HT-29 (cell line): ENCODE measurements at regions not wholly inside any gene's neighbourhood (a gene's known extent, or its start where the extent isn't known, plus 50 kb on each side); places are given as distances from the start of the nearest gene placed in this dataset.
A peak's percentile ranks its signal among the peaks of the same experiment; 100 is the strongest.

Source experiments
- DNase-seq: peaks from one replicate; pipeline ENCODE4 v3.0.0-alpha.2; 2015; ENCODE audit warnings: low spot score

GRCh38 chr4:156710365-156711192 lies 261.0 kb downstream of the PDGFC start:
- no peak for DNase-seq

- no peak for DNase-seq
Observed at GRCh38 chr4:156705311-156705710, 266.3 kb downstream of the PDGFC start.

GRCh38 chr4:156695163-156695562 lies 276.4 kb downstream of the PDGFC start:
- no peak for DNase-seq

GRCh38 chr4:156694413-156694812 lies 277.2 kb downstream of the PDGFC start:
- DNase-seq: peak; percentile 46

- peak; percentile 66 for DNase-seq
Observed at GRCh38 chr4:156693557-156693956, 278.0 kb downstream of the PDGFC start.

- DNase-seq: no peak
Observed at GRCh38 chr4:156692016-156692415, 279.6 kb downstream of the PDGFC start.

- DNase-seq: no peak
Observed at GRCh38 chr4:156690572-156690971, 281.0 kb downstream of the PDGFC start.

GRCh38 chr4:156686120-156686519 lies 285.5 kb downstream of the PDGFC start:
- DNase-seq: peak; percentile 10

- DNase-seq: no peak
Observed at GRCh38 chr4:156685308-156685707, 286.3 kb downstream of the PDGFC start.

- DNase-seq: no peak
Observed at GRCh38 chr4:156677656-156678055, 293.9 kb downstream of the PDGFC start.

GRCh38 chr4:156677131-156677531 lies 294.5 kb downstream of the PDGFC start:
- DNase-seq: peak; percentile 32

GRCh38 chr4:156676116-156676851 lies 295.3 kb downstream of the PDGFC start:
- DNase-seq: no peak

- DNase-seq: peak; percentile 43
Observed at GRCh38 chr4:156673483-156673882, 298.1 kb downstream of the PDGFC start.

GRCh38 chr4:156672492-156673305 lies 298.9 kb downstream of the PDGFC start:
- DNase-seq: peak; percentile 41

GRCh38 chr4:156665780-156666366 lies 305.7 kb downstream of the PDGFC start:
- no peak for DNase-seq

- DNase-seq: no peak
Observed at GRCh38 chr4:156663663-156664062, 307.9 kb downstream of the PDGFC start.

GRCh38 chr4:156662921-156663320 lies 308.7 kb downstream of the PDGFC start:
- no peak for DNase-seq

- no peak for DNase-seq
Observed at GRCh38 chr4:156661555-156661954, 310.0 kb downstream of the PDGFC start.

GRCh38 chr4:156660465-156660864 lies 311.1 kb downstream of the PDGFC start:
- no peak for DNase-seq

GRCh38 chr4:156659983-156660382 lies 311.6 kb downstream of the PDGFC start:
- DNase-seq: no peak

- no peak for DNase-seq
Observed at GRCh38 chr4:156659570-156659969, 312.0 kb downstream of the PDGFC start.

- no peak for DNase-seq
Observed at GRCh38 chr4:156656896-156657295, 314.7 kb downstream of the PDGFC start.
